ENCODE measurements at regions not wholly inside any gene's neighbourhood (a gene's known extent, or its start where the extent isn't known, plus 50 kb on each side); places are given as distances from the start of the nearest gene placed in this dataset.

- H3K4me3 ChIP-seq (replicated peaks; ENCODE audit: insufficient read depth, low read length): no peak overlapping the region
- H3K27me3 ChIP-seq (ENCODE audit: insufficient read depth, poor library complexity, severe bottlenecking): no peaks in the 10 kb centered on the region
- TF ChIP-seq REST (IDR thresholded peaks at IDR 0.05; ENCODE audit: insufficient replicate concordance, low read depth) (no peak), POLR2AphosphoS5 (IDR thresholded peaks at IDR 0.05; ENCODE audit: low read depth) (no peak), SPI1 (IDR thresholded peaks at IDR 0.05; ENCODE audit: borderline replicate concordance, low read depth) (no peak), CTCF (IDR thresholded peaks at IDR 0.05; ENCODE audit: insufficient read depth, low read length) (no peak), GABPA (IDR thresholded peaks at IDR 0.05; ENCODE audit: low read depth) (no peak)
- DNase-seq (ENCODE audit: low read depth in 1 of 2, low spot score in 1 of 2): no peak
- no peak overlapping the region for H3K27ac ChIP-seq (replicated peaks)
These were observed 234.4 kb downstream of the ARHGAP12 start for GRCh38 chr10:31694126-31694685.

GRCh38 chr10:31693491-31693890 is 235.1 kb downstream of the ARHGAP12 start:
- DNase-seq (ENCODE audit: low read depth in 1 of 2, low spot score in 1 of 2): no peak
- TF ChIP-seq GABPA (IDR thresholded peaks at IDR 0.05; ENCODE audit: low read depth) (no peak), SPI1 (IDR thresholded peaks at IDR 0.05; ENCODE audit: borderline replicate concordance, low read depth) (no peak), POLR2AphosphoS5 (IDR thresholded peaks at IDR 0.05; ENCODE audit: low read depth) (no peak), REST (IDR thresholded peaks at IDR 0.05; ENCODE audit: insufficient replicate concordance, low read depth) (no peak), CTCF (IDR thresholded peaks at IDR 0.05; ENCODE audit: insufficient read depth, low read length) (no peak)
- no peak overlapping the region for H3K27ac ChIP-seq (replicated peaks)
- H3K4me3 ChIP-seq (replicated peaks; ENCODE audit: insufficient read depth, low read length): no peak overlapping the region
- no peaks in the 10 kb centered on the region for H3K27me3 ChIP-seq (ENCODE audit: insufficient read depth, poor library complexity, severe bottlenecking)

DNA sequence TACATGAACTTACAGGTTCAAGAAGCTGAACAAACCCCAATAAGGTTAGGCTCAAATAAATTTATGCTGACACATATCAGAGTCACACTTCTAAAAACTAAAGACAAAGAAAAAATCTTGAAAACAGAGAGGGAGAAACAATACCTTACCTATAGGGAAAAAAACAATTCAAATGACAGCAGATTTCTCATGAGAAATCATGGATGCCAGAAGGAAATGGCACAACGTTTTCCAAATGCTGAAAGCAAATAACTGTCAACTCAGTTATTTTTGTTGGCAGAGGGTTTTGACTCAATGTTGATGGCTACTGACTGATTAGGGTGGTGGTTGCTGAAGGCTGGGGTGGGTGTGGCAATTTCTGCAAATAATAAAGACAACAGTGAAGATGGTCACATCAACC is 239.4 kb downstream of the ARHGAP12 start:
- TF ChIP-seq GABPA (IDR thresholded peaks at IDR 0.05; ENCODE audit: low read depth) (no peak), CTCF (IDR thresholded peaks at IDR 0.05; ENCODE audit: insufficient read depth, low read length) (no peak), REST (IDR thresholded peaks at IDR 0.05; ENCODE audit: insufficient replicate concordance, low read depth) (no peak), POLR2AphosphoS5 (IDR thresholded peaks at IDR 0.05; ENCODE audit: low read depth) (no peak), SPI1 (IDR thresholded peaks at IDR 0.05; ENCODE audit: borderline replicate concordance, low read depth) (no peak)
- Histone ChIP-seq H3K4me3 (replicated peaks; ENCODE audit: insufficient read depth, low read length) (no peak overlapping the region), H3K27me3 (ENCODE audit: insufficient read depth, poor library complexity, severe bottlenecking) (no peaks in the 10 kb centered on the region), H3K27ac (replicated peaks) (no peak overlapping the region)
- no peak for DNase-seq (ENCODE audit: low read depth in 1 of 2, low spot score in 1 of 2)

Data from HL-60 (cell line).